ENCODE measurements at regions not wholly inside any gene's neighbourhood (a gene's known extent, or its start where the extent isn't known, plus 50 kb on each side); places are given as distances from the start of the nearest gene placed in this dataset.

DNA sequence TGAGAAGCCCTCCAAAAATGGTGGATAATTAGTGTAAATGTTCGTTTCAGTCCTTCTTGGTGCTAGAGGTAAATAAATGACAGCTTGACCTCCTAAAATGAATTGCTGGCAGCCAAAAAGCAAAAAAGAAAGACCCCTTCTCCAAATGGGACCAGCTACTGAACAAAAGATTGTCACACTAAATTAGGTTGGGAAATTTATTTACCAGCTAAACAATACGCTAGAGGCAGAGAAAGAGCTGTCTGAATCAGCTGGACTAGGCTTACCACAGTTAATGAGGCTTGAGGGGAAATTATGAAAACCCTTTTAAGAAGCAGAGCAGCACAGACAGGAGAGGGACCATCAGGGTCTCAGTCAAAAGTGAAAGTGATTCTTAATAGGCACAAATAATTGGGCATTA, 498.9 kb downstream of the SUCLA2 start:
- Mint-ChIP-seq H3K4me1 (ENCODE audit: low read depth) (no peaks in the 10 kb centered on the region), H3K27ac (no peak overlapping the region), H3K36me3 (ENCODE audit: low read depth) (no peaks in the 10 kb centered on the region), H3K4me3 (no peak overlapping the region), H3K27me3 (ENCODE audit: insufficient read depth) (peaks cover 1% of the 10 kb centered on the region), H3K9me3 (peaks cover 3% of the 10 kb centered on the region)
- DNase-seq (ENCODE audit: low spot score) = no peak
- intact Hi-C loops (cut with micrococcal nuclease) = no loop called here

DNA sequence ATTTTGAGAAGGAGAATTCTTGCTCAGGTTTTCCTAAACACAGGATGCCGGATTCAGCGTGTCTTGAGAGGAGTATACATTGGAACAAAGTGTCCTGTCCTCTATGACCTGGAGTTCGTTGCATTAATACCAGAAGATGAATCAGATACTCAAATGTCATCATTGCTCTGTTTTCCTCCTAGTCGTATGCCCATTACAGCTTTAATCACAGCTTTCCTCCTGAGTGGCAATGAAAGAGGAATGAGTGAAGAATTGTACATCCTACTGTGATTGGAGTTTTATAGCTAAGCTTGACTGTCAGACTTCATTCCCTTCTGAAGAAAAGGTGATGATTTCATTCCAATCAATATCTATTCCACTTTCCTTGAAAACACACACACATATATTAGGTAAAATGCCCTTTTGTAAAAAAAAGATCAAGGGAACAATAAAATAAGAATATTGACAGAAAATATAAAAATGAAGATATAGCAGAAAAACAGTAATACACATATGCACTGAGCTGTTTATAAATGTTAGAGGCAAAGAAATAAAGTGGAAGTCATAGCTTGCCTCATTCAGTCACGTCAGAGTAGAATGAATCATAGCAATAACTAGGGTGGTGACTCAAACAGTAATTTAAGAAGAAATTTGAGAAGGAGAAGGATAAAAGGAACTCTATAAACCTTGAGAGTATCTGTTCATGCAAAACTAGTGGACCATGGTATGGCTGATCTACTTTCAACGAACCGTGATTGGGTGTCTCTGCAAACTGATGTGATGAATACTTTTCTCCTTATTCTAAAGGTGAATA, 501.5 kb downstream of the SUCLA2 start:
- H3K4me3 Mint-ChIP-seq = no peak overlapping the region

DNA sequence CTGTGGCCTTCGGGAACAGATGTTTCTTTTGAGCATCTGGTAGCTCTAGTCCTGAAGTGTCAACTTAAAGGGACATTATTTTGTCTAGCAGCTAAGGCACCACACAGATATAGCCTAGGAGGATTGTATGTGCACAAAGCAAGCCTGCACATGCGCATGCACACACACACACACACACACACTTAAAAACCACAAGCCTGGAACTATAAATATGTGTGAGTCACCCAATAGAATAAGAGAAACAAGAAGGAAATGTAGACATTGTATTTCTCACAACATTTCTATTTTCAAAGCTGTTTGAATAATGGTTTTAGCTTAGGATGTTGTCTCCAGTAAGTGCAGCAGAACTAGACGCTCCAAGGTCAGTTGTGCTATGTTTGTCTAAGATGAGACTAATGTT, 516.5 kb downstream of the SUCLA2 start:
- H3K36me3 Mint-ChIP-seq (ENCODE audit: low read depth) = no peaks in the 10 kb centered on the region
- intact Hi-C loops (cut with micrococcal nuclease) = no loop called here
- no peak overlapping the region for H3K27ac Mint-ChIP-seq
- DNase-seq (ENCODE audit: low spot score) = no peak
- no peaks in the 10 kb centered on the region for H3K27me3 Mint-ChIP-seq (ENCODE audit: insufficient read depth)
- H3K4me1 Mint-ChIP-seq (ENCODE audit: low read depth) = no peaks in the 10 kb centered on the region
- H3K4me3 Mint-ChIP-seq = no peak overlapping the region
- H3K9me3 Mint-ChIP-seq = no peaks in the 10 kb centered on the region

More for the DNA sequence above, 501.5 kb downstream of the SUCLA2 start:
- Mint-ChIP-seq H3K36me3 (ENCODE audit: low read depth) (no peaks in the 10 kb centered on the region), H3K27ac (no peak overlapping the region), H3K4me1 (ENCODE audit: low read depth) (no peaks in the 10 kb centered on the region), H3K27me3 (ENCODE audit: insufficient read depth) (peaks cover 1% of the 10 kb centered on the region), H3K9me3 (peaks cover 3% of the 10 kb centered on the region)
- intact Hi-C loops (cut with micrococcal nuclease) = no loop called here
- DNase-seq (ENCODE audit: low spot score) = no peak

DNA sequence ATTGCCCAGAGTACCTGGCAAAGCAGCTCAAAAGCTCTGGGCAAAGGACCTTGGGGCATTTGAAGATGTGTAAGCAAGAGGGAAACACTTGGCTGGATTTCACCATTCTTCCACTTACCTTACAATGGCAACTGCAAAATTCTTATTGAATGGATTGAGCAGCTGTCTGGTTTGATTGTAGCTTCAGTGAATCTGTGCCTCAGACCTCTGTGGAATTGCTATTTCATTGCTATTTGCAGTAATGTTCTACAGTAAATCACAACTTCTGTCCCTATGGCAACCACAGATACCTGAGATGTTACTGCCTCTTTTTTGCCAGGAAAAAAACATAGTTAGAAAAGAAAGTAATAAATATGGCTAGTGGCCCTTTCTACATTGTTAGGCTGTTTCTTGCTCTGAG, 519.5 kb downstream of the SUCLA2 start:
- no peaks in the 10 kb centered on the region for H3K27me3 Mint-ChIP-seq (ENCODE audit: insufficient read depth)
- DNase-seq (ENCODE audit: low spot score) = no peak
- no peak overlapping the region for H3K4me3 Mint-ChIP-seq
- H3K9me3 Mint-ChIP-seq = no peaks in the 10 kb centered on the region
- intact Hi-C loops (cut with micrococcal nuclease) = no loop called here
- no peak overlapping the region for H3K27ac Mint-ChIP-seq
- no peaks in the 10 kb centered on the region for H3K4me1 Mint-ChIP-seq (ENCODE audit: low read depth)
- H3K36me3 Mint-ChIP-seq (ENCODE audit: low read depth) = no peaks in the 10 kb centered on the region

DNA sequence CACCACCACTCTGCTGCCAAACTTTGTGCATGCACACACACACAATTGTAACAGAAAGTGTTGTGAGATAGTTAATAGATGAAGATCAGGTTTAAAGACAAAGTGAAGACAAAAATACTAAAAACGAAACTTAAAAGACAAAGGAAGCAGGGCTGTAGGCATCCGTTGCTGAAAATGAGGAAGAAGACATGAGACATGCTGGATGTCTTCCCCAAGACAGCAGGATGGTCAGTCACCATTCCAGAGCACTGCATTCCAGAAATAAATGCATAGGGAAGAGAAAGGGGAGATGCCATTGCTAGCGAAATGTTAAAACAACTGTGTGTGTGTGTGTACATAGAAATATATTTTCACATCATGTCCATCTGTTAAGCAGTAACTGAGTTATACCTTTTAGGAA, 520.1 kb downstream of the SUCLA2 start:
- Mint-ChIP-seq H3K36me3 (ENCODE audit: low read depth) (no peaks in the 10 kb centered on the region), H3K27me3 (ENCODE audit: insufficient read depth) (no peaks in the 10 kb centered on the region), H3K9me3 (no peaks in the 10 kb centered on the region), H3K4me1 (ENCODE audit: low read depth) (no peaks in the 10 kb centered on the region), H3K27ac (no peak overlapping the region), H3K4me3 (no peak overlapping the region)
- intact Hi-C loops (cut with micrococcal nuclease) = no loop called here
- DNase-seq (ENCODE audit: low spot score) = no peak

DNA sequence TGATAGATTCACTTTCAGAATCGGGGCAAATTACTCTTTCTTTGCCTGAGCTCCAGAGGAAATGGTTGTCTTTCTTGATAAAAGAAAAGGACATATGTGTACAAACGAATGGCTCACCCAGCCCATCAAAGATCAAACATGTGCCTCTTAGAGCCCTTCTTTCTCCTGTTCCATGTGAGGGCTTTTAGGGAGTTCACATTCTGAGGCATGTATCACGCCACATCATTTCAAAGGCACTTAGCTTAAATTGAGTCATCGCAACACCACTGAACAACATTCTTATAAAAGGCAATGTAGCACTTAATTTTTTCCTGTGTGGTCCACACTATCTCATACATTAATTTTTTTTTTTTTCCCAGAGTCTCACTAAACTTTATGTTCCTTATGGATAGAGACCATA, 521.0 kb downstream of the SUCLA2 start:
- H3K36me3 Mint-ChIP-seq (ENCODE audit: low read depth) = no peaks in the 10 kb centered on the region
- H3K27ac Mint-ChIP-seq = no peak overlapping the region
- H3K9me3 Mint-ChIP-seq = no peaks in the 10 kb centered on the region
- H3K27me3 Mint-ChIP-seq (ENCODE audit: insufficient read depth) = no peaks in the 10 kb centered on the region
- no peak for DNase-seq (ENCODE audit: low spot score)
- intact Hi-C loops (cut with micrococcal nuclease) = no loop called here
- no peaks in the 10 kb centered on the region for H3K4me1 Mint-ChIP-seq (ENCODE audit: low read depth)
- no peak overlapping the region for H3K4me3 Mint-ChIP-seq

DNA sequence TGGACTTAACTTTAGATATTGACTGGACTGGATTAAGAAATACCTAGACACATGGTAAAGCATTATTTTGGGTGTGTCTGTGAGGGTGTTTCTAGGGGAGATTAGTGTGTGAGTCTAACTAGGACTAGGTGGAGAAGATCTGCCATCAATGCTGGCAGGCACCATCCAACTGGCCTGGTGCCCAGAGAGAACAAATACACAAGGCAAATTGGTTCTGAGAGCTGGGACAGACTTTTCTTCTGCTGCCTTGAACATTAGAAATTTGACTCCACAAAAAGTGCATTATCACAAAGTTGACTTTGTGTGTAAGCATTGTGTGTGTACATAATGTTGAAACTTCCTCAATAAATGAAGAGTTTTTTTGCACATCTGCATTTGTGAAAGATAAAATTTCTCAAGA, 522.1 kb downstream of the SUCLA2 start:
- Mint-ChIP-seq H3K36me3 (ENCODE audit: low read depth) (no peaks in the 10 kb centered on the region), H3K27me3 (ENCODE audit: insufficient read depth) (no peaks in the 10 kb centered on the region), H3K9me3 (peaks cover 3% of the 10 kb centered on the region), H3K27ac (no peak overlapping the region), H3K4me3 (no peak overlapping the region), H3K4me1 (ENCODE audit: low read depth) (no peaks in the 10 kb centered on the region)
- no peak for DNase-seq (ENCODE audit: low spot score)
- intact Hi-C loops (cut with micrococcal nuclease) = no loop called here

DNA sequence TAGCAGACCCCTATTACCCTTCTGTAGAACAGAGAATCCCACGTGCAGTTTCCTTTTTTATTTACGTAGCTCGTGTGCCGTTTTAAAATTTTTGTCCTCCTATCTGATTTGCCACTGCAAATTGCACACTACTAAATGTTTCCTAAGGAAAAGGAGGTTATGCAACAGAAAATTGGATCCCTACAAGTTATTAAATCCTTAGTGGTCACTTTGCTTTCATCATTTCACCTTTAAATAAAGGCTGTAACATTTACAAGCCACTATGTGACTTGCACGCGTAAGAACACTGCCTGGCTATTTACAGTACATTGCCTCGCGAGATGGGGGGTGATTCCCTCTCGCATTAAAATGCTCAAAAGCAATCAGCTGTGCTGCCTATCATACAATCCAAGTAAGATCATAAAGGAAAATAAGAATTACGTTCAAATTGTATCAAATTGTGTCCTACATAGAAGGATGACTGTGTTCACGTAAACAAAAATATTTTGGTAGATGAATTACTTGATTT, 525.6 kb downstream of the SUCLA2 start:
- Mint-ChIP-seq H3K4me3 (no peak overlapping the region), H3K27ac (no peak overlapping the region), H3K9me3 (peaks cover 3% of the 10 kb centered on the region), H3K4me1 (ENCODE audit: low read depth) (no peaks in the 10 kb centered on the region), H3K36me3 (ENCODE audit: low read depth) (no peaks in the 10 kb centered on the region), H3K27me3 (ENCODE audit: insufficient read depth) (no peaks in the 10 kb centered on the region)
- no peak for DNase-seq (ENCODE audit: low spot score)
- intact Hi-C loops (cut with micrococcal nuclease) = no loop called here

DNA sequence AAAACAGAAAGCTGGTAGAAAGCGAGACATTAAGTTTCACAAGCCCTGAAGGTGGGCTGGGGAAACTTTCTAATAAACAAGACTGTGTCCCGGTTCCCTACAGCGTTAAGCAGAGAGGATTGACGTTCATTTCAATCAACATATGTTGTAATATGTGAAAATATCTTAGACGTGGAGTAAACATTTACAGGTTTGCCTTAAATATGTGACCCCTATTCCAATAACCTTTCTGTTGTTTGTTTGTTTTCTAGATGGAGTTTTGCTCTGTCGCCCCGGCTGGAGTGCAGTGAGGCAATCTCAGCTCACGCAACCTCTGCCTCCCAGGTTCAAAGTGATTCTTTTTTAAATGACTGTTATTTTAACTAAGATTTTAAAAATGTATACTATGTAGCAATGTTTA, 526.2 kb downstream of the SUCLA2 start:
- Mint-ChIP-seq H3K4me1 (ENCODE audit: low read depth) (no peaks in the 10 kb centered on the region), H3K9me3 (peaks cover 3% of the 10 kb centered on the region), H3K4me3 (no peak overlapping the region), H3K36me3 (ENCODE audit: low read depth) (no peaks in the 10 kb centered on the region), H3K27ac (no peak overlapping the region), H3K27me3 (ENCODE audit: insufficient read depth) (no peaks in the 10 kb centered on the region)
- no peak for DNase-seq (ENCODE audit: low spot score)
- intact Hi-C loops (cut with micrococcal nuclease) = no loop called here

DNA sequence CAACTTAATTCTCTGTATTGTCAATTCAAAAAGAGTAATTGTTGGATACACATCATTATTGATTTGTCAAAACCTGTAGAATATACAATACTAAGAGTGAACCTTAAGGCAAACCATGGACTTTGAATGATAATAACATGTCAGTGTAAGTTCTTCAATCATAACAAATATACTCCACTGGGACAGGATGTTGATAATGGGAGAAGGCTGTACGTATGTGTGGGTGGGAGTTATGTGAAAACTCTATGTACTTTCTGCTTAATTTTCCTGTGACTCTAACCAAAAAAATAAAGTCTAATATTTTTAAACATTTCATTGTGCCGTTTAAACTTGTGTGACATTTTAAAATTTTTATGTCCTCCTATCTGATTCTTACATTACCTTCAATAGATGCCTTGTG, 526.7 kb downstream of the SUCLA2 start:
- intact Hi-C loops (cut with micrococcal nuclease) = no loop called here
- H3K4me1 Mint-ChIP-seq (ENCODE audit: low read depth) = no peaks in the 10 kb centered on the region
- no peaks in the 10 kb centered on the region for H3K27me3 Mint-ChIP-seq (ENCODE audit: insufficient read depth)
- no peak for DNase-seq (ENCODE audit: low spot score)
- no peaks in the 10 kb centered on the region for H3K36me3 Mint-ChIP-seq (ENCODE audit: low read depth)
- H3K4me3 Mint-ChIP-seq = no peak overlapping the region
- H3K9me3 Mint-ChIP-seq = peaks cover 3% of the 10 kb centered on the region
- H3K27ac Mint-ChIP-seq = no peak overlapping the region

DNA sequence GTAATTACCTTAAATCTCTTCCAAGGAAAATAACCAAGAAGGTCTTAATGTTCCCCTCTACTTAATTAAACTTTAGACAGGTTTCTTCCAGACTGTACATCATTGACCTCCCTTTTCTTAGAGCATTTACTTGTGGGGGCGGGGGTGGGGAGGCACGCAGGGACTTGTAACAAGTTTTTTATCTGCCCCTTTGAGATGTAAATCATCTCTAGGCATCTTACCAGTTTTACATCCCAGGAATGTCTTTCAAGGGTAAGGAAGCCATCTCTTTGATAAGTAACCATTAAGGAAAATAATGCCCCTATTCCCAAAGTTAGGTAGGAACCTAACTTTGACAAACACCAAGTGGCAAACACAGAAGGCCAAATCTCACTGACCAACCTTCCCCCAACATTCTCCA, 528.6 kb downstream of the SUCLA2 start:
- no peak for DNase-seq (ENCODE audit: low spot score)
- intact Hi-C loops (cut with micrococcal nuclease) = no loop called here
- Mint-ChIP-seq H3K9me3 (peaks cover 3% of the 10 kb centered on the region), H3K4me1 (ENCODE audit: low read depth) (no peaks in the 10 kb centered on the region), H3K36me3 (ENCODE audit: low read depth) (no peaks in the 10 kb centered on the region), H3K27me3 (ENCODE audit: insufficient read depth) (no peaks in the 10 kb centered on the region), H3K4me3 (no peak overlapping the region), H3K27ac (no peak overlapping the region)

DNA sequence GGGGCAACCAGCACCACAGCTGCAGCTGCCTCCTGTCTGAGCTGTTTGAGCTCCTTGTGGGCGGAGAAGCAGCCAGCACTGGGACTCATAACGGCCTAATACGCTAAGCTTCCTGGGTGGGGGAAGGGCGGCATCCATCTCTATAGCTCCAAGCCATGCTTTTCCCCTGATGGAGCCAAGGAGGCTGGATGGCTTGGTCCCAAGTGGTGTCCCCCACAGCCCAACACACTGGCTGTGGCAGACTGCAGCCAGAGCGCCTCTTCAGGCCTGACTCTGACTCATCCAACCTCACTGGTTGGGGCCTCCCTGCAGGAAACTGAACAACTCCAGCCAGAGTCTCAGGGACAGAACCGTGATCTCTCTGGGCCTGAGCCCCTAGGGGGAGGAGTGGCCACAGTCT, 537.3 kb downstream of the SUCLA2 start:
- Mint-ChIP-seq H3K36me3 (ENCODE audit: low read depth) (no peaks in the 10 kb centered on the region), H3K4me3 (no peak overlapping the region), H3K27me3 (ENCODE audit: insufficient read depth) (no peaks in the 10 kb centered on the region), H3K9me3 (peaks cover 6% of the 10 kb centered on the region), H3K4me1 (ENCODE audit: low read depth) (no peaks in the 10 kb centered on the region), H3K27ac (no peak overlapping the region)
- intact Hi-C loops (cut with micrococcal nuclease) = no loop called here
- no peak for DNase-seq (ENCODE audit: low spot score)

DNA sequence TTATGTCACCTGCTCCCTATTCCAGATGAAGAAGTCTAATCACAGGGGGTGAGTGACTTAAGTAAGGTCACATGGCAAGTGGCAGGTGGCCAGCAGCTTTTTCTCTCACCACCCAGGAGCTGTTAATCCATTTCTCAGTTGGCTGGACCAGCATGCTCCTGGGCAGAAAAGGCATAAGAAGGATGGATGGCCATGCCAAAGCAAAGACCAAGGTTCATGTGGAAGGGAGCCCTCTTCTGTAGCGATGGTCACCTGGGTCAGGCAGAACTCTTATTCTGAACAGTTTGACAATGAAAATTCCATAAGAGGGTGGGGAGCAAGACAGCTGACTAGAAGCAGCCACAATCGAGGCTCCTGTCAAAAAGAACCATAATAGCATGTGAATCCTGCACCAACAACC, 538.1 kb downstream of the SUCLA2 start:
- Mint-ChIP-seq H3K4me1 (ENCODE audit: low read depth) (no peaks in the 10 kb centered on the region), H3K27me3 (ENCODE audit: insufficient read depth) (no peaks in the 10 kb centered on the region), H3K36me3 (ENCODE audit: low read depth) (no peaks in the 10 kb centered on the region), H3K4me3 (no peak overlapping the region), H3K27ac (no peak overlapping the region), H3K9me3 (peaks cover 6% of the 10 kb centered on the region)
- intact Hi-C loops (cut with micrococcal nuclease) = no loop called here
- no peak for DNase-seq (ENCODE audit: low spot score)

DNA sequence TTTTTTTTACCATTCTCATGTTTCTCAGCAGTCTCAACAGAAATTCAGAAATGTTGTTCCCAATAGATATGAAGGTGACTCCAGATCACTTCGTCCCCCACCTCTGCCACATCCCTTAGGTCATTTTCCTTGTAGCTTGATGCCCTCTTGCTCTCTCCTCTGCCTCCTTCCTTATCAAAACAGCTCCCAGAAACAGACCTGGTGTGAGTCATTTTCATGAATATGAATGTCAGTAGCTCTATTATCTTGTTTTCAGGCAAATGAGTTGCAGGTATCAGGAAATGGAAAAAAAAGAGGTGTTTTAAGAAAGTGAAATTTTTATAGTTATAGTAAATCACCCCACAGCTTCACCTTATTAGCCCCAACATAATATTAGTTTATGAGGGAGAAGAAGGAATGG, 539.3 kb downstream of the SUCLA2 start:
- H3K4me3 Mint-ChIP-seq = no peak overlapping the region
- H3K36me3 Mint-ChIP-seq (ENCODE audit: low read depth) = no peaks in the 10 kb centered on the region
- DNase-seq (ENCODE audit: low spot score) = no peak
- H3K27ac Mint-ChIP-seq = no peak overlapping the region
- no peaks in the 10 kb centered on the region for H3K4me1 Mint-ChIP-seq (ENCODE audit: low read depth)
- peaks cover 6% of the 10 kb centered on the region for H3K9me3 Mint-ChIP-seq
- intact Hi-C loops (cut with micrococcal nuclease) = no loop called here
- H3K27me3 Mint-ChIP-seq (ENCODE audit: insufficient read depth) = no peaks in the 10 kb centered on the region

Measured in activated T-helper 1 cell treated with anti-CD3 and anti-CD28 coated beads, Interleukin-12 subunit alpha, Interleukin-12 subunit beta, Interleukin-2, Interleukin-4 antibody, amounts not matched to agents 30 ng/mL and 10 ng/mL and 1 ng/mL, durations not matched to agents 14 hours and 24 hours and 36 hours (primary cell).